HG03442 (cell line): ENCODE measurements at regions not wholly inside any gene's neighbourhood (a gene's known extent, or its start where the extent isn't known, plus 50 kb on each side); places are given as distances from the start of the nearest gene placed in this dataset.

ENCODE experiments used
- ATAC-seq: cut with Tn5 transposase; IDR thresholded peaks from one replicate; pipeline ENCODE4 v1.9.1; 2021; ENCODE audit warnings: mild to moderate bottlenecking, moderate library complexity; ENCODE audit not compliant: unreplicated experiment

- ATAC-seq, result no peak
Measured at GRCh38 chr3:137948400-137949072, 61.4 kb upstream of the CLDN18 start.

GRCh38 chr3:137958636-137959035, 51.3 kb upstream of the CLDN18 start:
- no peak for ATAC-seq
